ENCODE measurements at regions not wholly inside any gene's neighbourhood (a gene's known extent, or its start where the extent isn't known, plus 50 kb on each side); places are given as distances from the start of the nearest gene placed in this dataset.

DNA sequence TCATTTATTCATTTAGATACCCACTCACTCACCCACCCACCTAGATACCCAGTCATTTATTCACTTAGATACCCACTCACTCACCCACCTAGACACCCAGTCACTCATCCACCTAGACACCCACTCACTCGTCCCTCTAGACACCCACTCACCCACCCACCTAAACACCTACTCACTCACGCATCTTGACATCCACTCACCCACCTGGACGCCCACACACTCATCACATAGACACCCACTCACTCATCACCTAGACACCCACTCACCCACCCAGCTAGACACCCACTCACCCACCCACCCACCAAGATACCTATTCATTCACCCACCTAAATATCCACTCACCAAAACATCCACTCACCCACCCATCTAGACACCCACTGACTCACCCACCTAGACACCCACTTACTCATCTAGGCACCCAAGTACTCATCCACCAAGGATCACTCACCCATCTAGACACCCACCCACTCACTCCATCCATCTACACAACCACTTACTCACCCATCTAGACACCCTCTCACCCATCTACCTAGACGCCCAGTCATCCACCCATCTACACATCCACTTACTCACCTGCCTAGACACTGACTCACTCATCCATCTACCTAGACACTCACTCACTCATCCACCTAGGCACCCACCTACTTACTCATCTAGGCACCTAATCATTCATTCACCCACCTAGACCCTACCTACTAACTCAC lies 723.7 kb upstream of the RAB6C start:
- peaks cover 0 to 4% (median 0%) of the 10 kb centered on the region in 3 donors for H3K9me3 ChIP-seq
- no peaks in the 10 kb centered on the region for H3K4me1 ChIP-seq
- WGBS, 2 donors = 58 to 61% methylated on average over 4 of the region's 4 CpGs
- H3K27ac ChIP-seq = no peak overlapping the region
- intact Hi-C loops (cut with DNase I) = no loop called here
- H3K4me3 ChIP-seq = no peak overlapping the region
- H3K27me3 ChIP-seq = no peaks in the 10 kb centered on the region
- no peaks in the 10 kb centered on the region for H3K36me3 ChIP-seq (replicated peaks in 1 of 2; ENCODE audit: insufficient read depth in 1 of 2, low read depth in 2 of 2)
- ATAC-seq (no peak), DNase-seq (no peak)
- TF ChIP-seq, protein P1, sequence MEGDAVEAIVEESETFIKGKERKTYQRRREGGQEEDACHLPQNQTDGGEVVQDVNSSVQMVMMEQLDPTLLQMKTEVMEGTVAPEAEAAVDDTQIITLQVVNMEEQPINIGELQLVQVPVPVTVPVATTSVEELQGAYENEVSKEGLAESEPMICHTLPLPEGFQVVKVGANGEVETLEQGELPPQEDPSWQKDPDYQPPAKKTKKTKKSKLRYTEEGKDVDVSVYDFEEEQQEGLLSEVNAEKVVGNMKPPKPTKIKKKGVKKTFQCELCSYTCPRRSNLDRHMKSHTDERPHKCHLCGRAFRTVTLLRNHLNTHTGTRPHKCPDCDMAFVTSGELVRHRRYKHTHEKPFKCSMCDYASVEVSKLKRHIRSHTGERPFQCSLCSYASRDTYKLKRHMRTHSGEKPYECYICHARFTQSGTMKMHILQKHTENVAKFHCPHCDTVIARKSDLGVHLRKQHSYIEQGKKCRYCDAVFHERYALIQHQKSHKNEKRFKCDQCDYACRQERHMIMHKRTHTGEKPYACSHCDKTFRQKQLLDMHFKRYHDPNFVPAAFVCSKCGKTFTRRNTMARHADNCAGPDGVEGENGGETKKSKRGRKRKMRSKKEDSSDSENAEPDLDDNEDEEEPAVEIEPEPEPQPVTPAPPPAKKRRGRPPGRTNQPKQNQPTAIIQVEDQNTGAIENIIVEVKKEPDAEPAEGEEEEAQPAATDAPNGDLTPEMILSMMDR (IDR thresholded peaks at IDR 0.05) = no peak
- no peak for TF ChIP-seq POLR2A (IDR thresholded peaks at IDR 0.05)

DNA sequence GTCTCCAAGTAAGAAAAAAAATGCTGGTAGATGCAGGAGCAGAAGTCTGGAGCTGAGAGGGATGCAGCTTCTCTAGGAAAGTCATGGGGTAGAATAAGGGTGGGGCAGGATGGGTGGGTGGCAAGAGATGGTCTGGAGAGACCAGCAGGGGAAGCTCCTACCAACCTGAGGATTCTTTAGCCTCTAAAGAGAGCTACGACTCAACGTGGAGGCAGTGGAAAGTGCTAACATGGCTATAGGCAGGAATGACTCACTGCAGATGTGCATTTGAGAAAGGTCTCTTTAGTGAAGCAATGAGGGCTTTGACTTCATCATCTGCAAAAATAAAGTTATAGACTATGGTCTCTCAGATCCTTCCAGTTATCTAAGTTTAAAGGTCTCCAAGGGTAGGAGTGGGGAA lies 722.8 kb upstream of the RAB6C start:
- DNase-seq (no peak), ATAC-seq (no peak)
- H3K27me3 ChIP-seq = no peaks in the 10 kb centered on the region
- TF ChIP-seq, protein P1 (IDR thresholded peaks at IDR 0.05) = no peak
- TF ChIP-seq POLR2A (IDR thresholded peaks at IDR 0.05) = no peak
- intact Hi-C loops (cut with DNase I) = no loop called here
- H3K4me1 ChIP-seq = no peaks in the 10 kb centered on the region
- H3K27ac ChIP-seq = no peak overlapping the region
- H3K36me3 ChIP-seq (replicated peaks in 1 of 2; ENCODE audit: insufficient read depth in 1 of 2, low read depth in 2 of 2) = no peaks in the 10 kb centered on the region
- no peak overlapping the region for H3K4me3 ChIP-seq
- peaks cover 0 to 4% (median 0%) of the 10 kb centered on the region in 3 donors for H3K9me3 ChIP-seq
- 54 to 71% methylated on average over 2 of the region's 2 CpGs for WGBS, 2 donors

DNA sequence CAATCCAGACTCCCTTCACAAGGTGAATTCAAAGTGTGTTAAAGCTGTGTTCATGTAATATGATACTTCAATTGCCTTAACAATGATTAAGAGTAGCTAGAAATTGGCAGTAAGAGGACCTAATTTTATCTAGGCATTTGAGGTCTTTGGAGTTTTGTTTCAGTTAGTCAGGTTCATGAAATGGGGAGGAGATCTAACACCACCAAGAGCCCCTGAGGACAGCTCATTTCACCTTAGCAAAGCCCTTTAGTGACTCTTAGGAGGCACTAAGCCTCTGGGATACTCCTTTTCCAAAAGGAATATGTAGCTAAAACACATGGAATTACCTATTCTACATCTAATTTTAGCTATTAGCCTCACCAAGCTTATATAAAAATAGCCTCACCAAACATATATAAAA lies 716.5 kb upstream of the RAB6C start:
- TF ChIP-seq, protein P1 (IDR thresholded peaks at IDR 0.05) = no peak
- TF ChIP-seq POLR2A (IDR thresholded peaks at IDR 0.05) = no peak
- ATAC-seq (no peak), DNase-seq (no peak)
- H3K4me1 ChIP-seq = no peaks in the 10 kb centered on the region
- intact Hi-C loops (cut with DNase I) = no loop called here
- no peak overlapping the region for H3K4me3 ChIP-seq
- peaks cover 0 to 4% (median 2%) of the 10 kb centered on the region in 3 donors for H3K9me3 ChIP-seq
- H3K36me3 ChIP-seq (replicated peaks in 1 of 2; ENCODE audit: insufficient read depth in 1 of 2, low read depth in 2 of 2) = no peaks in the 10 kb centered on the region
- no peak overlapping the region for H3K27ac ChIP-seq
- H3K27me3 ChIP-seq = no peaks in the 10 kb centered on the region

DNA sequence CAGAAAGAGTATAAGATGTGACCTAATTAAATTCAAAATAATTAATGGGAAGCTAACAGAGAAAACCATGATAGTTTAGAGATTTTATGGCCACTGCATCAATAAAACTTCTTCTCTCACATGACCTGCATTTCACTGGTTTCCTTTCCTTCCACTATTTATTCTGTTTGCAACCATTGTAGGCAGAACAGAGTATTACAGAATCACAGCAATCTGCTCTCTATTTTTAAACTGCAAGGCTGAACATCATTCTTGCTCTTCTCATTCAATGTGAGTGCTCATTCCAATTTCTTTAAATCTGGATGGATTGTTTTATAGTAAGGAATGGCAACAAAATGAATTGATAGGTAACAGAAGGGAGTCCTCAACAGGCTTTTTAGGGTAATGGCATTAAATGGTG lies 715.5 kb upstream of the RAB6C start:
- intact Hi-C loops (cut with DNase I) = no loop called here
- H3K36me3 ChIP-seq (replicated peaks in 1 of 2; ENCODE audit: insufficient read depth in 1 of 2, low read depth in 2 of 2) = no peaks in the 10 kb centered on the region
- H3K9me3 ChIP-seq = peaks cover 0 to 3% (median 2%) of the 10 kb centered on the region in 3 donors
- no peak overlapping the region for H3K4me3 ChIP-seq
- H3K27me3 ChIP-seq = no peaks in the 10 kb centered on the region
- H3K4me1 ChIP-seq = no peaks in the 10 kb centered on the region
- H3K27ac ChIP-seq = no peak overlapping the region
- no peak for ATAC-seq
- no peak for DNase-seq
- no peak for TF ChIP-seq POLR2A (IDR thresholded peaks at IDR 0.05)
- TF ChIP-seq, protein P1 (IDR thresholded peaks at IDR 0.05) = no peak

DNA sequence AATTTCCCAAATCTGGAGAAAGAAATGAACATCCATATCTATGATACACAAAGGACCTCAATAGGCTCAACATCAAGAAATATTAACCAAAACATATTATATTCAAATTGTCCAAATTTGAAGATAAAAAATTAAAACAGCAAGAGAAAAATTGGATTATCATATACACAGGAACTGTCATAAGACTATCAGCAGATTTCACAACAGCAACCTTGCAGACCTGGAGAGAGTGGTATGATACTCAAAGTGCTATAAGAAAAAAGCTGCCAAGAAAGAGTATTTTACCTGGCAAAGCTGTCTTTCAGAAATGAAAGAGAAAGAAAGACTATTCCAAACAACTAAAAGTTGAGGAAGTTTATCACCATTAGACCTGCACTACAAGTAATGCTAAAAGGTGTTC lies 711.9 kb upstream of the RAB6C start:
- no peaks in the 10 kb centered on the region for H3K4me1 ChIP-seq
- peaks cover 0 to 2% (median 0%) of the 10 kb centered on the region in 3 donors for H3K9me3 ChIP-seq
- no peak for DNase-seq
- ATAC-seq = no peak
- H3K4me3 ChIP-seq = no peak overlapping the region
- no peaks in the 10 kb centered on the region for H3K36me3 ChIP-seq (replicated peaks in 1 of 2; ENCODE audit: insufficient read depth in 1 of 2, low read depth in 2 of 2)
- no peaks in the 10 kb centered on the region for H3K27me3 ChIP-seq
- no peak overlapping the region for H3K27ac ChIP-seq
- TF ChIP-seq, protein P1 (IDR thresholded peaks at IDR 0.05) = no peak
- no peak for TF ChIP-seq POLR2A (IDR thresholded peaks at IDR 0.05)
- intact Hi-C loops (cut with DNase I) = no loop called here
